SK-N-SH (cell line): ENCODE measurements at regions not wholly inside any gene's neighbourhood (a gene's known extent, or its start where the extent isn't known, plus 50 kb on each side); places are given as distances from the start of the nearest gene placed in this dataset.
A peak's percentile ranks its signal among the peaks of the same experiment; 100 is the strongest.

ENCODE experiments used
- CTCF ChIA-PET: fragments of 300-600, 350-600 bp; formaldehyde crosslinking; extraction: SDS; loops from one replicate; lab custom pipeline; 2021; lab: Yijun Ruan, JAX
- POLR2A ChIA-PET: fragments of 350-600 bp; sonication (Branson Sonifier 250); formaldehyde crosslinking; extraction: SDS; loops from one replicate; lab custom pipeline; 2020; ENCODE audit warnings: antibody characterized with exemption, inconsistent platforms; lab: Yijun Ruan, JAX
- DNase-seq: peaks from one replicate; pipeline ENCODE4 v3.0.0; 2012
- H2AFZ ChIP-seq: fragments of 200-600 bp; sonication (generic); 2 replicates; pipeline ENCODE4 v1.8.1; 2016; ENCODE audit warnings: antibody characterized with exemption, mild to moderate bottlenecking, low read depth
- H3F3A ChIP-seq: fragments of 200-600 bp; sonication (generic); replicated peaks from 2 replicates; pipeline ENCODE3; 2016; ENCODE audit warnings: antibody characterized with exemption, mild to moderate bottlenecking; ENCODE audit not compliant: insufficient read depth
- H3K27ac ChIP-seq, 2 experiments: fragments of 200-500 bp in 1 of 2; fragments of 200-600 bp in 1 of 2; sonication (Bioruptor generic) in 1 of 2; sonication (generic), shearing (Covaris generic) in 1 of 2; 2 replicates each; pipeline versions ENCODE4 v1.5.1 to v1.6.1; 2014 to 2016; ENCODE audit warnings: low read depth in 2 of 2, inconsistent platforms in 1 of 2, low read length in 1 of 2, mild to moderate bottlenecking in 1 of 2, mixed read lengths in 1 of 2
- H3K27me3 ChIP-seq: fragments of 200-600 bp; sonication (generic), shearing (Covaris generic); 2 replicates; pipeline ENCODE4 v1.6.1; 2016; ENCODE audit warnings: mixed run types; ENCODE audit not compliant: insufficient read depth
- H3K36me3 ChIP-seq, 2 experiments: fragments of 200-500 bp in 1 of 2; fragments of 200-600 bp in 1 of 2; sonication (Bioruptor generic) in 1 of 2; sonication (generic) in 1 of 2; replicated peaks in 1 of 2; 2 replicates each; pipeline versions ENCODE3 to v1.5.1; 2014 to 2016; ENCODE audit warnings: low read length in 1 of 2, mild to moderate bottlenecking in 1 of 2; ENCODE audit not compliant: insufficient read depth in 2 of 2, control insufficient read depth in 1 of 2
- H3K4me1 ChIP-seq, 2 experiments: fragments of 200-500 bp in 1 of 2; fragments of 200-600 bp in 1 of 2; sonication (Bioruptor generic) in 1 of 2; sonication (generic), shearing (Covaris generic) in 1 of 2; 2 replicates each; pipeline versions ENCODE4 v1.5.1 to v1.6.1; 2014 to 2016; ENCODE audit warnings: low read depth in 1 of 2, low read length in 1 of 2, mixed run types in 1 of 2; ENCODE audit not compliant: insufficient read depth in 2 of 2, control insufficient read depth in 1 of 2
- H3K4me2 ChIP-seq: fragments of 200-600 bp; sonication (generic), shearing (Covaris generic); 2 replicates; pipeline ENCODE4 v1.6.1; 2017; ENCODE audit warnings: mixed run types
- H3K4me3 ChIP-seq, 2 experiments: fragments of 200-500 bp in 1 of 2; fragments of 200-600 bp in 1 of 2; sonication (Bioruptor generic) in 1 of 2; sonication (generic), shearing (Covaris generic) in 1 of 2; 2 replicates each; pipeline versions ENCODE4 v1.5.1 to v1.8.1; 2014 to 2016; ENCODE audit warnings: low read depth in 2 of 2, inconsistent platforms in 1 of 2, low read length in 1 of 2, mild to moderate bottlenecking in 1 of 2, mixed read lengths in 1 of 2, moderate library complexity in 1 of 2
- H3K79me2 ChIP-seq: fragments of 200-600 bp; sonication (generic); 2 replicates; pipeline ENCODE4 v1.8.1; 2017; ENCODE audit warnings: mild to moderate bottlenecking; ENCODE audit not compliant: insufficient read depth
- H3K9ac ChIP-seq: fragments of 200-600 bp; sonication (generic); 2 replicates; pipeline ENCODE4 v1.6.1; 2017; ENCODE audit warnings: mixed run types
- H3K9me2 ChIP-seq: fragments of 200-600 bp; sonication (generic); 2 replicates; pipeline ENCODE4 v1.6.1; 2017; ENCODE audit warnings: mixed run types
- H3K9me3 ChIP-seq: fragments of 200-600 bp; sonication (generic); 2 replicates; pipeline ENCODE4 v1.6.1; 2017; ENCODE audit warnings: mixed run types, mild to moderate bottlenecking, moderate library complexity
- H4K20me1 ChIP-seq: fragments of 200-600 bp; sonication (generic); 2 replicates; pipeline ENCODE4 v1.6.1; 2017; ENCODE audit warnings: mild to moderate bottlenecking, mixed run types; ENCODE audit not compliant: insufficient read depth
- ELF1 ChIP-seq: IDR thresholded peaks from 2 replicates; pipeline ENCODE4 v1.4.0; 2012
- EP300 ChIP-seq, 2 experiments: IDR thresholded peaks; 2 replicates each; pipeline versions ENCODE4 v1.4.0 to v1.6.1; 2012; ENCODE audit warnings: borderline replicate concordance in 1 of 2, low read depth in 1 of 2, low read length in 1 of 2
- EZH2phosphoT487 ChIP-seq: fragments of 200-600 bp; sonication (generic); IDR thresholded peaks from 2 replicates; pipeline ENCODE4 v1.6.1; 2017; ENCODE audit warnings: low read depth, mixed run types, mild to moderate bottlenecking, antibody characterized with exemption, moderate library complexity, borderline replicate concordance
- FOSL2 ChIP-seq: IDR thresholded peaks from 2 replicates; pipeline ENCODE4 v1.4.0; 2012; ENCODE audit warnings: low read depth, mild to moderate bottlenecking, moderate library complexity, borderline replicate concordance
- GABPA ChIP-seq: IDR thresholded peaks from 2 replicates; pipeline ENCODE4 v1.4.0; 2012; ENCODE audit warnings: low read depth, mild to moderate bottlenecking
- MEF2A ChIP-seq: IDR thresholded peaks from 2 replicates; pipeline ENCODE4 v1.4.0; 2012; ENCODE audit warnings: low read depth, borderline replicate concordance
- MXI1 ChIP-seq: IDR thresholded peaks from 2 replicates; pipeline ENCODE4 v1.6.1; 2012; ENCODE audit warnings: mild to moderate bottlenecking, low read depth, low read length, improper control_type of control experiment
- NFIC ChIP-seq: IDR thresholded peaks from 2 replicates; pipeline ENCODE4 v1.4.0; 2012; ENCODE audit warnings: borderline replicate concordance
- NRF1 ChIP-seq: IDR thresholded peaks from 2 replicates; pipeline ENCODE4 v1.6.1; 2012; ENCODE audit warnings: low read depth, mild to moderate bottlenecking, low read length
- RAD21 ChIP-seq: IDR thresholded peaks from 2 replicates; pipeline ENCODE4 v1.6.1; 2012; ENCODE audit warnings: mild to moderate bottlenecking, low read length
- RCOR1 ChIP-seq: fragments of 150-350 bp; IDR thresholded peaks from 2 replicates; pipeline ENCODE4 v1.6.1; 2017; ENCODE audit warnings: antibody characterized with exemption, low read length
- RFX5 ChIP-seq: IDR thresholded peaks from 2 replicates; pipeline ENCODE4 v1.6.1; 2012; ENCODE audit warnings: mild to moderate bottlenecking, improper control_type of control experiment, low read length
- SIN3A ChIP-seq: IDR thresholded peaks from 2 replicates; pipeline ENCODE4 v1.6.1; 2012; ENCODE audit warnings: low read depth, mild to moderate bottlenecking, low read length, moderate library complexity, borderline replicate concordance
- WGBS: methylation state at CpG from one replicate; pipeline ENCODE4 v1.1.6; 2017; ENCODE audit warnings: low lambda C conversion rate; 5-methylcytosine and 5-hydroxymethylcytosine counted together
- TF ChIP-seq, protein P1 (sequence below): IDR thresholded peaks from 2 replicates; pipeline ENCODE4 v1.4.0; 2012; ENCODE audit warnings: low read depth, borderline replicate concordance
- TF ChIP-seq, protein P2 (sequence below): IDR thresholded peaks from 2 replicates; pipeline ENCODE4 v1.4.0; 2012; ENCODE audit warnings: low read depth, borderline replicate concordance

- no peak overlapping the region for H3K4me2 ChIP-seq
- no peaks in the 10 kb centered on the region for H3K9me2 ChIP-seq
- WGBS, result 43% methylated on average over 5 of the region's 5 CpGs
- no peak for TF ChIP-seq MXI1
- no peaks in the 10 kb centered on the region for H4K20me1 ChIP-seq
- no peak overlapping the region for H3K4me3 ChIP-seq
- no peak overlapping the region for H3K27ac ChIP-seq
- H3K9ac ChIP-seq, result no peak overlapping the region
- no peaks in the 10 kb centered on the region for H3K79me2 ChIP-seq
- no peak for DNase-seq
- H3K4me1 ChIP-seq, result no peaks in the 10 kb centered on the region
- H3K27me3 ChIP-seq, result no peaks in the 10 kb centered on the region
- POLR2A ChIA-PET, result no interaction called here
- CTCF ChIA-PET, result interaction anchor here (1.0 to 5.5 kb wide), 4 partner anchors 9 to 318 kb away, joined by 3 to 43 read pairs (median 10); no protein-coding TSS in a partner anchor
- no peaks in the 10 kb centered on the region for H3F3A ChIP-seq
- no peaks in the 10 kb centered on the region for H3K9me3 ChIP-seq
- H3K36me3 ChIP-seq, result no peaks in the 10 kb centered on the region
- no peak overlapping the region for H2AFZ ChIP-seq
Observed at GRCh38 chr2:18169121-18169892, 290.8 kb downstream of the KCNS3 start.

- Histone ChIP-seq H3K9me3 (no peaks in the 10 kb centered on the region), H4K20me1 (no peaks in the 10 kb centered on the region), H3K27me3 (no peaks in the 10 kb centered on the region), H3K9me2 (no peaks in the 10 kb centered on the region), H2AFZ (no peak overlapping the region), H3K9ac (no peak overlapping the region), H3K4me2 (peak overlapping the region; percentile 50), H3F3A (no peaks in the 10 kb centered on the region), H3K36me3 (no peaks in the 10 kb centered on the region), H3K27ac (no peak overlapping the region), H3K4me1 (no peaks in the 10 kb centered on the region), H3K79me2 (no peaks in the 10 kb centered on the region), H3K4me3 (peak overlapping the region in 1 of 2 experiments; percentile 53; a peak in 2 of 4 replicates)
- TF ChIP-seq RAD21 (no peak), ELF1 (no peak), SIN3A (no peak), GABPA (no peak), NFIC (no peak), FOSL2 (no peak), NRF1 (no peak), RCOR1 (no peak), EP300 (IDR thresholded peaks at IDR 0.05; ENCODE audit: borderline replicate concordance in 1 of 2, low read depth in 1 of 2, low read length in 1 of 2) (no peak), EZH2phosphoT487 (no peak), MEF2A (no peak), MXI1 (no peak), RFX5 (no peak)
- TF ChIP-seq, protein P1, sequence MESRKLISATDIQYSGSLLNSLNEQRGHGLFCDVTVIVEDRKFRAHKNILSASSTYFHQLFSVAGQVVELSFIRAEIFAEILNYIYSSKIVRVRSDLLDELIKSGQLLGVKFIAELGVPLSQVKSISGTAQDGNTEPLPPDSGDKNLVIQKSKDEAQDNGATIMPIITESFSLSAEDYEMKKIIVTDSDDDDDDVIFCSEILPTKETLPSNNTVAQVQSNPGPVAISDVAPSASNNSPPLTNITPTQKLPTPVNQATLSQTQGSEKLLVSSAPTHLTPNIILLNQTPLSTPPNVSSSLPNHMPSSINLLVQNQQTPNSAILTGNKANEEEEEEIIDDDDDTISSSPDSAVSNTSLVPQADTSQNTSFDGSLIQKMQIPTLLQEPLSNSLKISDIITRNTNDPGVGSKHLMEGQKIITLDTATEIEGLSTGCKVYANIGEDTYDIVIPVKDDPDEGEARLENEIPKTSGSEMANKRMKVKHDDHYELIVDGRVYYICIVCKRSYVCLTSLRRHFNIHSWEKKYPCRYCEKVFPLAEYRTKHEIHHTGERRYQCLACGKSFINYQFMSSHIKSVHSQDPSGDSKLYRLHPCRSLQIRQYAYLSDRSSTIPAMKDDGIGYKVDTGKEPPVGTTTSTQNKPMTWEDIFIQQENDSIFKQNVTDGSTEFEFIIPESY, result no peak
- TF ChIP-seq, protein P2, sequence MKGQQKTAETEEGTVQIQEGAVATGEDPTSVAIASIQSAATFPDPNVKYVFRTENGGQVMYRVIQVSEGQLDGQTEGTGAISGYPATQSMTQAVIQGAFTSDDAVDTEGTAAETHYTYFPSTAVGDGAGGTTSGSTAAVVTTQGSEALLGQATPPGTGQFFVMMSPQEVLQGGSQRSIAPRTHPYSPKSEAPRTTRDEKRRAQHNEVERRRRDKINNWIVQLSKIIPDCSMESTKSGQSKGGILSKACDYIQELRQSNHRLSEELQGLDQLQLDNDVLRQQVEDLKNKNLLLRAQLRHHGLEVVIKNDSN, result no peak
- no peak for DNase-seq
- CTCF ChIA-PET, result interaction anchor here (1.1 to 2.1 kb wide), 4 partner anchors 10 to 337 kb away, joined by 3 to 14 read pairs (median 5); no protein-coding TSS in a partner anchor
- WGBS, result 20% methylated on average over 7 of the region's 8 CpGs
- POLR2A ChIA-PET, result no interaction called here
Observed at GRCh38 chr2:18167871-18168270, 289.4 kb downstream of the KCNS3 start.
